GM23338 (cell line): ENCODE measurements at regions not wholly inside any gene's neighbourhood (a gene's known extent, or its start where the extent isn't known, plus 50 kb on each side); places are given as distances from the start of the nearest gene placed in this dataset.

Experiments
- ATAC-seq: fragments of 200-7000 bp; cut with Tn5 transposase; 3 replicates; pipeline ENCODE4 v1.9.1; 2020
- DNase-seq: peaks from one replicate; pipeline ENCODE4 v3.0.0-alpha.2; 2015; ENCODE audit warnings: low spot score
- H2AFZ ChIP-seq: fragments of 200-600 bp; sonication (generic); 2 replicates; pipeline ENCODE4 v1.8.0; 2016; ENCODE audit warnings: antibody characterized with exemption, mild to moderate bottlenecking, moderate library complexity
- H3F3A ChIP-seq: fragments of 200-600 bp; sonication (generic); replicated peaks from 2 replicates; pipeline ENCODE4 v1.8.0; 2017; ENCODE audit warnings: antibody characterized with exemption, mixed run types, low read depth
- H3K27ac ChIP-seq: fragments of 200-600 bp; sonication (generic); 2 replicates; pipeline ENCODE4 v1.6.1; 2016; ENCODE audit warnings: low read depth
- H3K27me3 ChIP-seq: fragments of 200-600 bp; sonication (generic); 2 replicates; pipeline ENCODE4 v1.8.0; 2016; ENCODE audit warnings: mild to moderate bottlenecking, mixed run types, moderate library complexity; ENCODE audit not compliant: insufficient read depth
- H3K36me3 ChIP-seq: fragments of 200-600 bp; sonication (generic); 2 replicates; pipeline ENCODE4 v1.8.0; 2016; ENCODE audit warnings: mild to moderate bottlenecking; ENCODE audit not compliant: insufficient read depth
- H3K4me1 ChIP-seq: fragments of 200-600 bp; sonication (generic); 2 replicates; pipeline ENCODE4 v1.8.0; 2016; ENCODE audit warnings: mild to moderate bottlenecking, moderate library complexity; ENCODE audit not compliant: insufficient read depth
- H3K4me2 ChIP-seq: fragments of 200-600 bp; sonication (generic); 2 replicates; pipeline ENCODE4 v1.7.1; 2017; ENCODE audit warnings: mixed run types
- H3K4me3 ChIP-seq: fragments of 200-600 bp; sonication (generic); 2 replicates; pipeline ENCODE4 v1.6.1; 2016; ENCODE audit warnings: mixed run types
- H3K79me2 ChIP-seq: fragments of 200-600 bp; sonication (generic); replicated peaks from 2 replicates; pipeline ENCODE4 v1.8.0; 2017; ENCODE audit warnings: mild to moderate bottlenecking; ENCODE audit not compliant: insufficient read depth
- H3K9me2 ChIP-seq: fragments of 200-600 bp; sonication (generic); 2 replicates; pipeline ENCODE4 v1.8.0; 2017; ENCODE audit not compliant: insufficient read depth
- H4K20me1 ChIP-seq: fragments of 200-600 bp; sonication (generic); replicated peaks from 2 replicates; pipeline ENCODE4 v1.8.0; 2017; ENCODE audit warnings: mild to moderate bottlenecking; ENCODE audit not compliant: insufficient read depth
- H3K27ac Mint-ChIP-seq: 2 replicates; pipeline ENCODE4 v1.8.0; 2020; ENCODE audit warnings: inconsistent platforms, mild to moderate bottlenecking, moderate library complexity, mixed read lengths
- H3K27me3 Mint-ChIP-seq: 3 replicates; pipeline ENCODE4 v1.8.0; 2022; ENCODE audit warnings: low read depth, mild to moderate bottlenecking, moderate library complexity, mixed read lengths, inconsistent platforms; ENCODE audit not compliant: insufficient read depth, poor library complexity
- H3K36me3 Mint-ChIP-seq: 3 replicates; pipeline ENCODE4 v1.8.0; 2021; ENCODE audit warnings: low read depth, mild to moderate bottlenecking, inconsistent platforms, moderate library complexity, mixed read lengths
- H3K4me1 Mint-ChIP-seq: 3 replicates; pipeline ENCODE4 v1.8.0; 2020; ENCODE audit warnings: mild to moderate bottlenecking, inconsistent platforms, mixed read lengths
- H3K4me3 Mint-ChIP-seq: 3 replicates; pipeline ENCODE4 v1.8.0; 2021; ENCODE audit warnings: moderate library complexity, mild to moderate bottlenecking, inconsistent platforms, mixed read lengths
- H3K9me3 Mint-ChIP-seq: 3 replicates; pipeline ENCODE4 v1.8.0; 2020; ENCODE audit warnings: moderate library complexity, mild to moderate bottlenecking, inconsistent platforms, mixed read lengths
- ETS1 ChIP-seq: IDR thresholded peaks from 2 replicates; pipeline ENCODE4 v1.6.1; 2016; ENCODE audit warnings: antibody characterized with exemption
- EZH2 ChIP-seq: fragments of 200-600 bp; sonication (generic); IDR thresholded peaks from one replicate; pipeline ENCODE4 v1.8.0; 2017; ENCODE audit warnings: antibody characterized with exemption, mild to moderate bottlenecking, low read depth; ENCODE audit not compliant: unreplicated experiment
- EZH2phosphoT487 ChIP-seq: fragments of 200-600 bp; sonication (generic); IDR thresholded peaks from one replicate; pipeline ENCODE4 v1.8.1; 2018; ENCODE audit warnings: antibody characterized with exemption; ENCODE audit not compliant: unreplicated experiment
- JUNB ChIP-seq: IDR thresholded peaks from one replicate; pipeline ENCODE4 v1.6.1; 2016; ENCODE audit warnings: antibody characterized with exemption; ENCODE audit not compliant: unreplicated experiment
- NANOG ChIP-seq: IDR thresholded peaks from 2 replicates; pipeline ENCODE4 v1.6.1; 2016; ENCODE audit warnings: antibody characterized with exemption, borderline replicate concordance
- POLR2AphosphoS5 ChIP-seq: IDR thresholded peaks from 2 replicates; pipeline ENCODE4 v1.6.1; 2016; ENCODE audit warnings: antibody characterized with exemption, low read depth
- STAT1 ChIP-seq: IDR thresholded peaks from one replicate; pipeline ENCODE4 v1.6.1; 2016; ENCODE audit warnings: antibody characterized with exemption; ENCODE audit not compliant: unreplicated experiment
- ZNF114 ChIP-seq: fragments of 250-450 bp; sonication (Bioruptor Pico); IDR thresholded peaks from 2 replicates; pipeline ENCODE4 v1.5.0; 2020; ENCODE audit warnings: mild to moderate bottlenecking, moderate library complexity
- ZNF331 ChIP-seq: fragments of 250-450 bp; sonication (Bioruptor Pico); IDR thresholded peaks from 2 replicates; pipeline ENCODE4 v1.5.0; 2020; ENCODE audit warnings: low read depth, mild to moderate bottlenecking, moderate library complexity
- TF ChIP-seq, protein P1 (sequence below), 2 experiments: fragments of 200-600 bp in 1 of 2; sonication (generic) in 1 of 2; conservative IDR thresholded peaks; 2 replicates each; pipeline versions ENCODE4 v1.5.1 to v1.6.1; 2016 to 2017; ENCODE audit warnings: antibody characterized with exemption in 2 of 2, low read depth in 2 of 2, mild to moderate bottlenecking in 2 of 2, moderate library complexity in 1 of 2

DNA sequence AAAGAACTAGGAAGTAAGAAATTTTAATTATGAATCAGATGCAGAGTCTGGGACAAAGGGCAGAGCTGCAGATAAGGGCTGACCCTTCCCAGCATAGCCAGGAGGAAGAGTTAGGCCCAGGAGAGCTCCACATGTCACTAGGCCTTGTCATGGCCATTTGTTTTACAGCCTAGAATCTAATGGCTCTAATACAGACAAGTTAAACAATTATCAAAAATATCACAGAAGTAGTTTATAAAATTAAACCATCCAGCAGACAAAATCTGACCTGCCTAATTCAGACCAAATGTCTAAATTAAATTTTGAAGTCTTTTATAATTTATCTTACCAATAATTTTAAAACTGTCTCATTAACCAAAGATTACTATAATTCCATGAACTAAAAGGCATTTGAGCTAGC is 1369.5 kb downstream of the CDH11 start (continued):
- TF ChIP-seq ETS1 = no peak
- TF ChIP-seq JUNB = no peak
- no peak for TF ChIP-seq EZH2phosphoT487
- TF ChIP-seq NANOG = no peak
- TF ChIP-seq EZH2 = no peak
- no peak for TF ChIP-seq ZNF331 (CRISPR knock-in tag)
- TF ChIP-seq STAT1 = no peak

GRCh38 chr16:63749276-63749675 is 1372.6 kb downstream of the CDH11 start:
- TF ChIP-seq POLR2AphosphoS5 = no peak
- TF ChIP-seq ETS1 = no peak
- no peak for TF ChIP-seq STAT1
- no peak overlapping the region for H3K4me3 ChIP-seq
- no peaks in the 10 kb centered on the region for H4K20me1 ChIP-seq
- H3K27ac ChIP-seq = no peak overlapping the region
- H3K27me3 ChIP-seq = no peaks in the 10 kb centered on the region
- H3K9me2 ChIP-seq = no peaks in the 10 kb centered on the region; the same call in 1 of the 2 replicates
- H2AFZ ChIP-seq = no peak overlapping the region
- H3F3A ChIP-seq = no peaks in the 10 kb centered on the region
- H3K4me1 ChIP-seq = peaks cover 11% of the 10 kb centered on the region
- H3K27me3 Mint-ChIP-seq = peaks cover 4% of the 10 kb centered on the region
- H3K4me1 Mint-ChIP-seq = peaks cover 10% of the 10 kb centered on the region
- DNase-seq = no peak
- H3K9me3 Mint-ChIP-seq = no peaks in the 10 kb centered on the region
- H3K4me2 ChIP-seq = no peak overlapping the region
- H3K27ac Mint-ChIP-seq = no peak overlapping the region
- no peaks in the 10 kb centered on the region; the same call in 2 of the 3 replicates for H3K36me3 Mint-ChIP-seq
- H3K36me3 ChIP-seq = no peaks in the 10 kb centered on the region
- no peaks in the 10 kb centered on the region for H3K79me2 ChIP-seq
- H3K4me3 Mint-ChIP-seq = no peak overlapping the region
- ATAC-seq = no peak

DNA sequence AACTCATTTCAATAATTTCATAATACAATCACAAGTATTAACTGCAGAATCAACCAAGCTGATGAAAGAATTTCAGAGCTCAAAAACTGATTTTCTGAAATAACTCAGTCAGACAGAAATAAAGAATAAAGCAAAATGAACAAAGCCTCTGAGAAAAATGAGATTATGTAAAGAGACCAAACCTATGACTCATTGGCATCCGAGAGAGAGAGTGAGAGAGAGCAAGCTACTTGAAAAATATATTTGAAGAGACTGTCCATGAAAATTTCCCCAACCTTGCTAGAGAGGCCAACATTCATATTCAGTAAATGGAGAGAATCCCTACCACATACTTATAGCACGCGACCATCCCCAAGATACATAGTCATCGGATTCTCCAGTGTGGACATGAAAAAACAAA is 1376.4 kb downstream of the CDH11 start:
- Histone ChIP-seq H3K27ac (no peak overlapping the region), H3K79me2 (no peaks in the 10 kb centered on the region), H3K4me3 (no peak overlapping the region), H4K20me1 (no peaks in the 10 kb centered on the region), H3K4me1 (no peaks in the 10 kb centered on the region), H3K4me2 (no peak overlapping the region), H3K9me2 (no peaks in the 10 kb centered on the region; the same call in 1 of the 2 replicates), H2AFZ (no peak overlapping the region), H3K36me3 (no peaks in the 10 kb centered on the region), H3F3A (no peaks in the 10 kb centered on the region), H3K27me3 (no peaks in the 10 kb centered on the region)
- H3K4me1 Mint-ChIP-seq = no peaks in the 10 kb centered on the region
- H3K27me3 Mint-ChIP-seq = peaks cover 8% of the 10 kb centered on the region
- no peaks in the 10 kb centered on the region for H3K36me3 Mint-ChIP-seq
- no peak overlapping the region for H3K27ac Mint-ChIP-seq
- H3K4me3 Mint-ChIP-seq = no peak overlapping the region
- no peak for TF ChIP-seq EZH2
- TF ChIP-seq ZNF114 (CRISPR knock-in tag) = no peak
- TF ChIP-seq STAT1 = no peak
- no peak for TF ChIP-seq ZNF331 (CRISPR knock-in tag)
- no peak for TF ChIP-seq NANOG
- TF ChIP-seq EZH2phosphoT487 = no peak
- TF ChIP-seq, protein P1, sequence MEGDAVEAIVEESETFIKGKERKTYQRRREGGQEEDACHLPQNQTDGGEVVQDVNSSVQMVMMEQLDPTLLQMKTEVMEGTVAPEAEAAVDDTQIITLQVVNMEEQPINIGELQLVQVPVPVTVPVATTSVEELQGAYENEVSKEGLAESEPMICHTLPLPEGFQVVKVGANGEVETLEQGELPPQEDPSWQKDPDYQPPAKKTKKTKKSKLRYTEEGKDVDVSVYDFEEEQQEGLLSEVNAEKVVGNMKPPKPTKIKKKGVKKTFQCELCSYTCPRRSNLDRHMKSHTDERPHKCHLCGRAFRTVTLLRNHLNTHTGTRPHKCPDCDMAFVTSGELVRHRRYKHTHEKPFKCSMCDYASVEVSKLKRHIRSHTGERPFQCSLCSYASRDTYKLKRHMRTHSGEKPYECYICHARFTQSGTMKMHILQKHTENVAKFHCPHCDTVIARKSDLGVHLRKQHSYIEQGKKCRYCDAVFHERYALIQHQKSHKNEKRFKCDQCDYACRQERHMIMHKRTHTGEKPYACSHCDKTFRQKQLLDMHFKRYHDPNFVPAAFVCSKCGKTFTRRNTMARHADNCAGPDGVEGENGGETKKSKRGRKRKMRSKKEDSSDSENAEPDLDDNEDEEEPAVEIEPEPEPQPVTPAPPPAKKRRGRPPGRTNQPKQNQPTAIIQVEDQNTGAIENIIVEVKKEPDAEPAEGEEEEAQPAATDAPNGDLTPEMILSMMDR (conservative IDR thresholded peaks at IDR 0.05; ENCODE audit: low read depth in 2 of 2) = no peak
- ATAC-seq = no peak
- no peak for DNase-seq
- H3K9me3 Mint-ChIP-seq = no peaks in the 10 kb centered on the region
